ENCODE measurements at regions not wholly inside any gene's neighbourhood (a gene's known extent, or its start where the extent isn't known, plus 50 kb on each side); places are given as distances from the start of the nearest gene placed in this dataset.

- TF ChIP-seq CTCF (conservative IDR thresholded peaks at IDR 0.05; ENCODE audit: low read depth in 2 of 2) = no peak
- no peak for TF ChIP-seq POLR2AphosphoS5 (IDR thresholded peaks at IDR 0.05; ENCODE audit: low read depth)
- no peak for TF ChIP-seq REST (IDR thresholded peaks at IDR 0.05; ENCODE audit: unreplicated experiment)
- no peak for TF ChIP-seq EZH2 (IDR thresholded peaks at IDR 0.05; ENCODE audit: low read depth, unreplicated experiment)
- TF ChIP-seq JUNB (IDR thresholded peaks at IDR 0.05; ENCODE audit: unreplicated experiment) = no peak
- TF ChIP-seq ETS1 (IDR thresholded peaks at IDR 0.05) = no peak
- no peak for TF ChIP-seq NANOG (IDR thresholded peaks at IDR 0.05; ENCODE audit: borderline replicate concordance)
- TF ChIP-seq EZH2phosphoT487 (IDR thresholded peaks at IDR 0.05; ENCODE audit: unreplicated experiment) = no peak
Observed at GRCh38 chr7:97480772-97481390, 251.0 kb upstream of the TAC1 start.

Measured in GM23338 (cell line).